ENCODE measurements at regions not wholly inside any gene's neighbourhood (a gene's known extent, or its start where the extent isn't known, plus 50 kb on each side); places are given as distances from the start of the nearest gene placed in this dataset.
"Not testable (repeated sequence)": the region's sequence is repeated elsewhere in the genome, so short reads cannot be mapped to it uniquely, and the experiment has no call there.

DNA sequence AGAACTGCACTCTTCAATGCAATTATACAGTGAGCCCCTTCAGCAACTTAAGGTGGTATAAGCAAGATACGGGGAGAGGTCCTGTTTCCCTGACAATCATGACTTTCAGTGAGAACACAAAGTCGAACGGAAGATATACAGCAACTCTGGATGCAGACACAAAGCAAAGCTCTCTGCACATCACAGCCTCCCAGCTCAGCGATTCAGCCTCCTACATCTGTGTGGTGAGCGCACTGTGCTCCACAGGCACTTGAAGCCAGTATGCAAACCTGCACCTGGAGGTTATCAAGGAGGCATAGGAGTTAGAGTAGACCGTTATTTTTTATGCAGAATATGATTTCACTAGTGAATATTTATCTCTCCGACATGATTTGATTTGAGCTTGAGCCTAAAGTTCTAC lies 152.2 kb upstream of the OR4E1 start:
- no peak overlapping the region for H3K4me3 ChIP-seq
- DNase-seq (ENCODE audit: low spot score in 2 of 2): no peak
- no peaks in the 10 kb centered on the region for H3K9me3 ChIP-seq
- no peaks in the 10 kb centered on the region for H3K36me3 ChIP-seq (replicated peaks)
- 0 out of 2 replicates have a peak, but pooled peaks cover 5% of the 10 kb centered on the region for H3K27me3 ChIP-seq (ENCODE audit: low read depth)
- no peaks in the 10 kb centered on the region for H3K4me1 ChIP-seq
- in situ Hi-C loops (cut with MboI; ENCODE audit: low sequenced_read_pairs): no loop called here

DNA sequence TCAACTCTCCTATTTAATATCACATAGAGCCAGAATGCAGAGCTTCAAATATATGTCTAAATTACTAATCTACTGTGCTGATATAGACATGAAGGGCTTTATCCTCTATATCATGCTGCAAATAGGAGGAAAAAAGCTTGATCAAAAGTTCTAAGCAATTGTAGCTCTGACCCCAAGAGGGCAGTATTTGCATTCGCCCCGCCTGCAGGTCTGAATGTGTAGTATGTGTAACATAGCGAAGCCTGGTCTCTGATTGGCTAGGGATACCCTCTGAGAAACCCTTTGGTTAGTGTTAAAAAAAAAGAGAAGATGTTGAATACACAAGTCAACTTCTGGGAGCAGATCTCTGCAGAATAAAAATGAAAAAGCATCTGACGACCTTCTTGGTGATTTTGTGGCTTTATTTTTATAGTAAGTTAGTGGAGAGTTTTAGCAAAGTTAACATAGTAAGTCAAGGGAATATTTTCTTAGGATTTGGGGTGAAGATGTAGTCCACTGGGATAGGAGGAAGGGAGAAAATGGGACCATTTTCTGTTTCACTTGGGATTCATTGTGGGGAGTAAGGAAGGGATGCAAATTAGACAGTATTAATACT lies 151.6 kb upstream of the OR4E1 start:
- Histone ChIP-seq H3K9me3 (no peaks in the 10 kb centered on the region), H3K4me3 (no peak overlapping the region), H3K27me3 (ENCODE audit: low read depth) (0 out of 2 replicates have a peak, but pooled peaks cover 5% of the 10 kb centered on the region), H3K4me1 (no peaks in the 10 kb centered on the region), H3K36me3 (replicated peaks) (no peaks in the 10 kb centered on the region)
- in situ Hi-C loops (cut with MboI; ENCODE audit: low sequenced_read_pairs): no loop called here
- peak; percentile 34 to 43 for DNase-seq (ENCODE audit: low spot score in 2 of 2)

DNA sequence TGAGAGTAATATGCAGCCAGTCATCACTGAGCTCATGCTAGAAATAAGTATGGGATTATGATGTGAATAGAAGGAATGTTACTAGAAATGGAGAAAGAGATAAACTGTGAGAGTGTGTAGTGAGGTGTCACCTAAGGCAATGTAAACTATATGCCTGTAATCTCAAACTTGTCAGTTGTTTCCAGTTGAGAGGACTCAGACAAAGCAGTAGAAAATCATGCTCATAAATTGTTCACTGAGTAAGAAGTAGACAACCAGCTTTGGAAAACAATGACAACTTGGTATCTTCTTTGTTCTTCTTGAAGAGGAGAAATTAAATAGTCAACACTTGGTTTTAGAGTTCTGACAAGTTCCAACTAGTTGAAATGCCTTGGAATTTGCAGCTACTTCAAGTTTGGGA lies 148.5 kb upstream of the OR4E1 start:
- H3K27me3 ChIP-seq (ENCODE audit: low read depth): no peaks in the 10 kb centered on the region
- H3K4me1 ChIP-seq: no peaks in the 10 kb centered on the region
- no peaks in the 10 kb centered on the region for H3K9me3 ChIP-seq
- no peak for DNase-seq (ENCODE audit: low spot score in 2 of 2)
- no peak overlapping the region for H3K4me3 ChIP-seq
- in situ Hi-C loops (cut with MboI; ENCODE audit: low sequenced_read_pairs): no loop called here
- no peaks in the 10 kb centered on the region for H3K36me3 ChIP-seq (replicated peaks)

DNA sequence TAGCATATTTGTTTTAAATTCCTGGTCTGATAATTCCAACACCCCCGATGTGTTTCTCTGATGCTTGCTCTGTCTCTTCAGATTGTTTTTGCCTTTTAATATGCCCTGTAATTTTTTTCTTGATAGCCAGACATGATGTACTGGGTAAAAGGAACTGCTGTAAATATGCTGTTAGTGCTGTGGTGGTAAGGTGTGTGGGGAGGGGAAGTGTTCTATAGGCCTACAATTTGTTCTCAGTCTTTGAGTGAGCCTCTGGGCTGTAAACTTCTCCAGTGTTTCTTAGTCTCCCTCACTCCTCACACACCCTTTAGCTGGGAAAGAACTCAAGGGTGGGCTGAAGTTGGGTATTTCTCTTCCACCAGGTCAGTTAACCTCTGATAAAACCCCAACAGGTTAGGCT lies 147.0 kb upstream of the OR4E1 start:
- no peak overlapping the region for H3K4me3 ChIP-seq
- H3K4me1 ChIP-seq: no peaks in the 10 kb centered on the region
- in situ Hi-C loops (cut with MboI; ENCODE audit: low sequenced_read_pairs): no loop called here
- no peak for DNase-seq (ENCODE audit: low spot score in 2 of 2)
- H3K36me3 ChIP-seq (replicated peaks): no peaks in the 10 kb centered on the region
- no peaks in the 10 kb centered on the region for H3K27me3 ChIP-seq (ENCODE audit: low read depth)
- H3K9me3 ChIP-seq: no peaks in the 10 kb centered on the region

DNA sequence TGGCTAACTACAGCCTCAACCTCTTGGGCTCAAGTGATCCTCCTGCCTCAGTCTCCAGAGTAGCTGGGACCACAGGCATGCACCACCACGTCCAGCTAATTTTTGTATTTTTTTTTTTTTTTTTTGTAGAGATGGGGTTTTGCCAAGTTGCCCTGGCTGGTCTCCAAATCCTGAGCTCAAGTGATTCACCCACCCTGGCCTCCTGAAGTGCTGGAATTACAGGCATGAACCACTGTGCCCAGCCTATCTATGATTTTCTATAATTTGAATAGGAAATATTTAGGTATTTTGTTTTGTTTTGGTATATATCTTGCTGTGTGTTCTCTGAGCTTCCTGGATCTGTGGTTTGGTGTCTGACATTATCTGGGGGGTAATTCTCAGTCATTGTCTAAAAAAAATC lies 146.3 kb upstream of the OR4E1 start:
- H3K27me3 ChIP-seq (ENCODE audit: low read depth); H3K36me3 ChIP-seq (replicated peaks); H3K4me1 ChIP-seq; H3K4me3 ChIP-seq; H3K9me3 ChIP-seq; DNase-seq (ENCODE audit: low spot score in 2 of 2); in situ Hi-C loops (cut with MboI; ENCODE audit: low sequenced_read_pairs): not testable (repeated sequence)

DNA sequence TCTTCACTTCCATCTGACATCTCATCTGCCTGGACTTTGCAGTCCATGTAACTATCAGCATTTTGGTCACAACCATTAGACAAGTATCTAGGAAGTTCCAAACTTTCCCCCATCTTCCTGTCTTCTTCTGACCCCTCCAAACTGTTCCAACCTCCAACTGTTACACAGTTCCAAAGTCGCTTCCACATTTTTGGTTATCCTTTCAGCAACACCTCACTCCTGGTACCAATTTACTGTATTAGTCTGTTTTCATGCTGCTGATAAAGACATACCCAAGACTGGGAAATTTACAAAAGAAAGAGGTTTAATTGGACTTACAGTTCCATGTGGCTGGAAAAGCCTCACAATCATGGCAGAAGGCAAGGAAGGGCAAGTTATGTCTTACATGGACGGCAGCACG lies 143.4 kb upstream of the OR4E1 start:
- H3K4me1 ChIP-seq; in situ Hi-C loops (cut with MboI; ENCODE audit: low sequenced_read_pairs); DNase-seq (ENCODE audit: low spot score in 2 of 2); H3K4me3 ChIP-seq; H3K36me3 ChIP-seq (replicated peaks); H3K27me3 ChIP-seq (ENCODE audit: low read depth); H3K9me3 ChIP-seq: not testable (repeated sequence)

DNA sequence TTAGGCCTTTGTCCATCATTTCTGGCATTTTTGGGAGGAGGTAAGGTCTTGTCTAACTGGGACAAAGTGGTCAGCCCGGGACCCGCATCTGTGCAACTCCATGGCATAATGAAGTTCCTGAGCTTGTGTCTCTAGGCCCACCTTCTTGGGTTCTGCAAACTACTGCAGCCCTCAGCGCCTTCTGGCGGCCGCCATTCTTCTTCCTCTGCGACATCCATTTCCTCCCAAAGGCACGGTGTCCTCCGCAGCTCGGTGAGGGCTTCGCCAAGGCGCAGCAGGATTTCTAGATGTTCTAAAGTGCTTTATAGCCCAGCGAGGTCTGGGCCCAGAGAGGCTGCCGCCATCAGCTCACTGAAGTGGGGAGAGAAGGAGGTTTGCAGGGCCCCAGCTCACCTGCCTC lies 134.4 kb upstream of the OR4E1 start:
- in situ Hi-C loops (cut with MboI; ENCODE audit: low sequenced_read_pairs): no loop called here
- Histone ChIP-seq H3K36me3 (replicated peaks) (no peaks in the 10 kb centered on the region), H3K4me3 (no peak overlapping the region), H3K27me3 (ENCODE audit: low read depth) (no peaks in the 10 kb centered on the region), H3K4me1 (no peaks in the 10 kb centered on the region), H3K9me3 (no peaks in the 10 kb centered on the region)
- DNase-seq (ENCODE audit: low spot score in 2 of 2): no peak

DNA sequence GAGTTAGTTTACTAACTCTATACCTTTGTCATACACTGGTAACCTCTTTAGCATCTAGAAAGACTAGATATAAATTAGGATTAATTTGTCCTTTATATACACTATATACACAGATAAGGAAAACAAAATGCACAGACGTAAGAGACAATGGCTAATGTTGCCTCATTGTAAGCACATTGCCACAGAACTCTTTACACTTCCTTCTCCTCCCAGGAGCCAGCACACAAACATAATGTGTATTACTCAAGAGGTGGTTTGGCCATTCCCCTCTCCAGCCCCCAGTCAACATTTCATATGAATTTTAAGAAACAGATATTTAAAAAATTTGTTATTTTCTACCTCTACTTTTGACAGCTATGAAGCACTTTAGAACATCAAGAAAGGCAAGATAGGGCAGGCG lies 131.4 kb upstream of the OR4E1 start:
- no peak for DNase-seq (ENCODE audit: low spot score in 2 of 2)
- H3K4me1 ChIP-seq: no peaks in the 10 kb centered on the region
- H3K27me3 ChIP-seq (ENCODE audit: low read depth): no peaks in the 10 kb centered on the region
- no peaks in the 10 kb centered on the region for H3K36me3 ChIP-seq (replicated peaks)
- H3K4me3 ChIP-seq: no peak overlapping the region
- no peaks in the 10 kb centered on the region for H3K9me3 ChIP-seq
- in situ Hi-C loops (cut with MboI; ENCODE audit: low sequenced_read_pairs): no loop called here

DNA sequence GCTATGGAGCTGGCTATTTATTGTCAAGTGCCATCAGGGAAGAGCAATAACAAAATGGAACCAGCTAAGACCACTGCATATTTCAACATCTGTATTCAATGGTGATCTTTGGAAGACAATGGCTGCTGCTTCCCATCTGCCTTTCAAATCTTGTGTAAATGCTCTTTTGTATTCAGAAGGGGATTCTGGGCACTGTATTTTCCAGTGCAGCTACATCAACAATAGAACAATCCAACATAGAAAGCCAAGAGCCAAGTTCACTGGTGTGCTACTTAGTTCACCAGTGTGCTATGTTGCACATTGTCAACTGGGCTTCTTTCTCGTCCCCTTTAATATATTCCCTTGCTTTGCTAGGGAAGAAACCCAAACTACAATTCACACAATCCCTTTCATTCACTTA lies 128.8 kb upstream of the OR4E1 start:
- no peaks in the 10 kb centered on the region for H3K36me3 ChIP-seq (replicated peaks)
- H3K27me3 ChIP-seq (ENCODE audit: low read depth): no peaks in the 10 kb centered on the region
- no peaks in the 10 kb centered on the region for H3K4me1 ChIP-seq
- in situ Hi-C loops (cut with MboI; ENCODE audit: low sequenced_read_pairs): no loop called here
- no peak overlapping the region for H3K4me3 ChIP-seq
- no peaks in the 10 kb centered on the region for H3K9me3 ChIP-seq
- no peak for DNase-seq (ENCODE audit: low spot score in 2 of 2)

DNA sequence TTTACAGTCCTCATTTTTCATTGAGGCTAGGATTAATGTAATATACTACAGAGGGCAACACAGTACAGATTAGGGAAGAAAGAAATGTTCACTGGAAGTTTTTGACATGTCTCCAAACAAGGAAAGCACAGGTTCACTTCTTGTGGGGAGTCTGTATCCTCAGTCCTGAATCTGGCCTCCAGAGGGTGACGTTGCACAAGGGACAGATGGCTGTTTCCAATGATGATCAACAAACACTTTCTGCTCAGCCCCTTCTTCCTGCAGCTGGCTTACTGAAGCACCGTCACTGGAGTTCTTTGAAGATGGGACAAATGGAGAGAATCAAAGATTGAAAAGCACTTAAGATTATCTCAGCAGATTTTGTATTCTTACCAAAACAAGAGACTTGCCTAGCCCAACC lies 123.3 kb upstream of the OR4E1 start:
- DNase-seq (ENCODE audit: low spot score in 2 of 2): no peak
- H3K27me3 ChIP-seq (ENCODE audit: low read depth): no peaks in the 10 kb centered on the region
- no peaks in the 10 kb centered on the region for H3K36me3 ChIP-seq (replicated peaks)
- no peaks in the 10 kb centered on the region for H3K9me3 ChIP-seq
- H3K4me1 ChIP-seq: no peaks in the 10 kb centered on the region
- in situ Hi-C loops (cut with MboI; ENCODE audit: low sequenced_read_pairs): no loop called here
- H3K4me3 ChIP-seq: no peak overlapping the region

DNA sequence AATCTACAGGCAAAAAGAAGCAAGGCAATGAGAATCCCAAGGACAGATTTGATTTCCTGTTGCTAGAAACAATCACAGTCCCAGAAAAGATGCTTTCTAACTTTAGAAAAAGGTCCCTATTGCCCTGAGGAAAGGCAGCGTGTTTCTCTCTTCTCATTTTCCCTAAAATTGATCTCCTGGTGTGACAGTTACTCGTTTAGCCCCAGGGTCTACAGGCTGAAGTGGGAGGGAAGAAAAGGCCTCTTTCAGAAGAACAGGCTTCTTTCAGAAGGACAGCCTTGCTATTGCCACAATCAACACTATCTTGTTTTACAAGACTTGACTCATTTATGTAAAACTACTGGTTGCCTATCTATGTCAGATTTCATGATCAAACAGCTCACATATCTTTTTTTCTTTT lies 121.8 kb upstream of the OR4E1 start:
- Histone ChIP-seq H3K4me1 (no peaks in the 10 kb centered on the region), H3K4me3 (no peak overlapping the region), H3K9me3 (no peaks in the 10 kb centered on the region), H3K27me3 (ENCODE audit: low read depth) (no peaks in the 10 kb centered on the region), H3K36me3 (replicated peaks) (no peaks in the 10 kb centered on the region)
- no peak for DNase-seq (ENCODE audit: low spot score in 2 of 2)
- in situ Hi-C loops (cut with MboI; ENCODE audit: low sequenced_read_pairs): no loop called here

DNA sequence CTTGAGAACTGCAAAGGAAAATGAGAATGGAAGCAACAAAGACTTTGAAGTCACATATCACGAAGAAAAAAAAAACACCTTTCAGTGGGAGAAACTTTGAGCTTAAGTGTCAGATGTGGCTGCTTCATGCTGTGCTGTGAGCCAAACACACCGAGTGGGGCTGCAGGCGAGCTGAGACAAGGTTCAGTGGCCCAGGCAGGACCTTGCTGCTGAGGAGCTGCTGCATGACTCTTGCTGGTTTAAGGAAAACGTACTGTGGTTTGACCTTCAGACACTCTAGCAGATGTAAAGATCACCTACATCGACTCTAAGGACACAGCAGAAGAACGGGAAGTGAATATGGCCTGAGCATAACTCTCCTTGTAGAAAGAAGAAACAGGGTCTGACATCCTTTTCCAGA lies 118.1 kb upstream of the OR4E1 start:
- Histone ChIP-seq H3K4me1 (no peaks in the 10 kb centered on the region), H3K36me3 (replicated peaks) (no peaks in the 10 kb centered on the region), H3K4me3 (no peak overlapping the region), H3K27me3 (ENCODE audit: low read depth) (no peaks in the 10 kb centered on the region), H3K9me3 (no peaks in the 10 kb centered on the region)
- DNase-seq (ENCODE audit: low spot score in 2 of 2): no peak
- in situ Hi-C loops (cut with MboI; ENCODE audit: low sequenced_read_pairs): no loop called here

DNA sequence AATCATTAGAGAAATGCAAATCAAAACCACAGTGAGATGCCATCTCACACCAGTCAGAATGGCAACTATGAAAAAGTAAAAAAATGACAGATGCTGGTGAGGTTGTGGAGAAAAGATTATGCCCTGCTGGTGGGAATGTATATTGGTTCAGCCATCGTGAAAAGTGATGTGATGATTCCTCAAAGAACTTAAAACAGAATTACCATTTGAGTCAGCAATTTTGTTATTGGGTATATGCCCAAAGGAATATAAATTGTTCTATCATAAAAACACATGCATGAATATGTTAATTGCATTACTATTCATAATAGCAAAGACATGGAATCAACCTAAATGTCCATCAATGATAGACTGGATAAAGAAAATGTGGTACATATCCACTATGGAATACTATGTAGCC lies 115.1 kb upstream of the OR4E1 start:
- H3K4me3 ChIP-seq; H3K9me3 ChIP-seq; H3K36me3 ChIP-seq (replicated peaks); in situ Hi-C loops (cut with MboI; ENCODE audit: low sequenced_read_pairs); H3K27me3 ChIP-seq (ENCODE audit: low read depth); DNase-seq (ENCODE audit: low spot score in 2 of 2); H3K4me1 ChIP-seq: not testable (repeated sequence)

DNA sequence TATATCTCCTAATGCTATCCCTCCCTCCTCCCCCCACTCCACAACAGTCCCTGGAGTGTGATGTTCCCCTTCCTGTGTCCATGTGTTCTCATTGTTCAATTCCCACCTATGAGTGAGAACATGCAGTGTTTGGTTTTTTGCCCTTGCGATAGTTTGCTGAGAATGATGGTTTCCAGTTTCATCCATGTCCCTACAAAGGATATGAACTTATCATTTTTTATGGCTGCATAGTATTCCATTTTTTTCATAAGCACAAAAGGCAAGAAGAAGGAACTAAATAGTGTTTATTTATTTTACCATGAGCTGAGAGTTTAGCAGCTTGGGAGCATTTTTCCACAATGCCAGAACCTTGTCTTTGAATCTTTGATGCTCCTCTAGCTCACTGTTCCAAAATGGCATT lies 113.6 kb upstream of the OR4E1 start:
- DNase-seq (ENCODE audit: low spot score in 2 of 2); in situ Hi-C loops (cut with MboI; ENCODE audit: low sequenced_read_pairs); H3K4me1 ChIP-seq: not testable (repeated sequence)

DNA sequence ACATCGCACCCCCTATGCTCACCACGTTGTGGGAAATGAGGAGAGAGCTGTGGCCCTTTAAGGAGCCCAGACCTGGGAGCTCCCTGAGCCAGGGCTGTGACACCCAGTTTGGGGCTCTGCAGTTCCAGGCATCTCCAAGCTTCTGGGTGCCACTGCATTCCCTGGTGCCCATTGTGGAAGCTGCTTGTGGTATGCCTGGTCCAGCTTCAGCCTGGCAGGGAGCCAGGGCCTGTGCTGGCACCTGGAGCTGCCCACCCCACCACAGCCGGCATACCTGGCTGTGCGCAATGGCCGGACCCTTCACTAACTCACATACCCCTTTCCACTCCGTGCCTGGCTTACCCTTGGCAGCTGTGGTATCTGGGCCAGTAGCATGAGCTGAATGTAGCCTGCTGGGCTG lies 107.9 kb upstream of the OR4E1 start:
- no peak for DNase-seq (ENCODE audit: low spot score in 2 of 2)
- H3K27me3 ChIP-seq (ENCODE audit: low read depth): peaks cover under 1% of the 10 kb centered on the region; the same call in 1 of the 2 replicates
- in situ Hi-C loops (cut with MboI; ENCODE audit: low sequenced_read_pairs): no loop called here
- no peak overlapping the region for H3K4me3 ChIP-seq
- no peaks in the 10 kb centered on the region for H3K36me3 ChIP-seq (replicated peaks)
- H3K4me1 ChIP-seq: no peaks in the 10 kb centered on the region
- no peaks in the 10 kb centered on the region for H3K9me3 ChIP-seq

More for the DNA sequence above, 113.6 kb upstream of the OR4E1 start:
- H3K27me3 ChIP-seq (ENCODE audit: low read depth); H3K36me3 ChIP-seq (replicated peaks); H3K9me3 ChIP-seq; H3K4me3 ChIP-seq: not testable (repeated sequence)
